Trophoblast cell (in vitro differentiated cells and primary cell): ENCODE measurements at regions not wholly inside any gene's neighbourhood (a gene's known extent, or its start where the extent isn't known, plus 50 kb on each side); places are given as distances from the start of the nearest gene placed in this dataset.

Source experiments
- DNase-seq, 2 donors: peaks; one replicate each; pipeline ENCODE4 v3.0.0-alpha.2; 2016
- H2AFZ ChIP-seq: 2 replicates; pipeline ENCODE4 v1.6.1; 2013; ENCODE audit warnings: low read length, moderate library complexity, mild to moderate bottlenecking; ENCODE audit not compliant: insufficient read depth, poor library complexity
- H2AK5ac ChIP-seq: 2 replicates; pipeline ENCODE4 v1.6.1; 2013; ENCODE audit warnings: mild to moderate bottlenecking, low read length
- H2BK120ac ChIP-seq: 2 replicates; pipeline ENCODE4 v1.6.1; 2013; ENCODE audit warnings: low read length, mild to moderate bottlenecking, moderate library complexity; ENCODE audit not compliant: insufficient read depth, poor library complexity
- H2BK12ac ChIP-seq: 2 replicates; pipeline ENCODE4 v1.6.1; 2013; ENCODE audit warnings: mild to moderate bottlenecking, low read length, moderate library complexity
- H2BK5ac ChIP-seq: 2 replicates; pipeline ENCODE4 v1.6.1; 2013; ENCODE audit warnings: low read length, low read depth, moderate library complexity, mild to moderate bottlenecking; ENCODE audit not compliant: poor library complexity
- H3K14ac ChIP-seq: 2 replicates; pipeline ENCODE4 v1.6.1; 2013; ENCODE audit warnings: mild to moderate bottlenecking, low read length
- H3K18ac ChIP-seq: 2 replicates; pipeline ENCODE4 v1.6.1; 2013; ENCODE audit warnings: mild to moderate bottlenecking, low read length
- H3K23ac ChIP-seq: 2 replicates; pipeline ENCODE4 v1.6.1; 2013; ENCODE audit warnings: low read length
- H3K27ac ChIP-seq: 2 replicates; pipeline ENCODE4 v1.5.1; 2013; ENCODE audit warnings: low read depth, mild to moderate bottlenecking, inconsistent platforms, low read length, moderate library complexity
- H3K27me3 ChIP-seq: 2 replicates; pipeline ENCODE4 v1.6.1; 2013; ENCODE audit warnings: inconsistent platforms, mild to moderate bottlenecking, low read length, moderate library complexity; ENCODE audit not compliant: insufficient read depth
- H3K36me3 ChIP-seq, 2 experiments: 1 replicate in 1 of 2; 2 replicates in 1 of 2; pipeline ENCODE4 v1.6.1; 2013; ENCODE audit warnings: low read length in 2 of 2, mild to moderate bottlenecking in 2 of 2, moderate library complexity in 1 of 2; ENCODE audit not compliant: insufficient read depth in 2 of 2, control insufficient read depth in 1 of 2
- H3K4ac ChIP-seq: 2 replicates; pipeline ENCODE4 v1.6.1; 2013; ENCODE audit warnings: low read depth, mild to moderate bottlenecking, low read length, moderate library complexity
- H3K4me1 ChIP-seq, 2 experiments: 1 replicate in 1 of 2; 2 replicates in 1 of 2; pipeline ENCODE4 v1.6.1; 2013; ENCODE audit warnings: low read length in 2 of 2, mild to moderate bottlenecking in 2 of 2, moderate library complexity in 1 of 2; ENCODE audit not compliant: insufficient read depth in 2 of 2, control insufficient read depth in 1 of 2
- H3K4me2 ChIP-seq: 2 replicates; pipeline ENCODE4 v1.6.1; 2013; ENCODE audit warnings: inconsistent platforms, mild to moderate bottlenecking, low read length, moderate library complexity
- H3K4me3 ChIP-seq: 2 replicates; pipeline ENCODE4 v1.5.1; 2013; ENCODE audit warnings: mild to moderate bottlenecking, low read depth, low read length, inconsistent platforms
- H3K79me1 ChIP-seq: one replicate; pipeline ENCODE4 v1.6.1; 2013; ENCODE audit warnings: low read length
- H3K79me2 ChIP-seq: 2 replicates; pipeline ENCODE4 v1.6.1; 2013; ENCODE audit warnings: low read length, mild to moderate bottlenecking; ENCODE audit not compliant: control insufficient read depth, insufficient read depth, poor library complexity
- H3K9ac ChIP-seq: 2 replicates; pipeline ENCODE4 v1.6.1; 2013; ENCODE audit warnings: mild to moderate bottlenecking, low read length
- H3K9me3 ChIP-seq: 2 replicates; pipeline ENCODE4 v1.6.1; 2013; ENCODE audit warnings: low read depth, mild to moderate bottlenecking, control low read depth, inconsistent platforms, low read length; ENCODE audit not compliant: insufficient read depth
- H4K12ac ChIP-seq: 2 replicates; pipeline ENCODE4 v1.6.1; 2013; ENCODE audit warnings: low read depth, mild to moderate bottlenecking, low read length, moderate library complexity
- H4K8ac ChIP-seq: 2 replicates; pipeline ENCODE4 v1.6.1; 2013; ENCODE audit warnings: low read depth, mild to moderate bottlenecking, low read length, moderate library complexity
- H4K91ac ChIP-seq: one replicate; pipeline ENCODE4 v1.6.1; 2013; ENCODE audit warnings: low read depth, mild to moderate bottlenecking, low read length, moderate library complexity
- WGBS: extraction: QIAGEN DNeasy Blood & Tissue Kit; methylation state at CpG from one replicate; pipeline ENCODE4 v1.1.7; 2013; ENCODE audit warnings: missing lambda C conversion rate; ENCODE audit not compliant: insufficient read length, insufficient coverage; ENCODE audit errors: extremely low coverage; 5-methylcytosine and 5-hydroxymethylcytosine counted together

GRCh38 chr1:30417701-30418046 is 305.7 kb downstream of the MATN1 start:
- Histone ChIP-seq H2AK5ac (no peak overlapping the region), H2BK12ac (no peak overlapping the region), H3K79me2 (no peaks in the 10 kb centered on the region), H3K4me1 (peaks cover 0 to 3% of the 10 kb centered on the region in 2 experiments), H3K4me2 (no peak overlapping the region), H4K91ac (no peak overlapping the region), H3K9ac (no peak overlapping the region), H3K23ac (no peak overlapping the region), H3K36me3 (no peaks in the 10 kb centered on the region), H3K4ac (no peak overlapping the region), H3K18ac (no peak overlapping the region), H4K8ac (no peak overlapping the region), H2BK120ac (no peak overlapping the region), H3K14ac (no peak overlapping the region), H3K9me3 (no peaks in the 10 kb centered on the region), H2BK5ac (no peak overlapping the region), H3K79me1 (no peaks in the 10 kb centered on the region), H4K12ac (no peak overlapping the region), H3K27me3 (no peaks in the 10 kb centered on the region), H3K4me3 (peak overlapping the region; percentile 11), H3K27ac (no peak overlapping the region), H2AFZ (no peak overlapping the region)
- no peak for DNase-seq
- WGBS: no CpG with 5 or more reads among the region's 3 CpGs

- no peak for DNase-seq
- H3K23ac ChIP-seq: no peak overlapping the region
- no peak overlapping the region for H2BK5ac ChIP-seq
- no peak overlapping the region for H3K27ac ChIP-seq
- no peak overlapping the region for H2BK120ac ChIP-seq
- no peak overlapping the region for H2AK5ac ChIP-seq
- H3K4ac ChIP-seq: no peak overlapping the region
- H2BK12ac ChIP-seq: no peak overlapping the region
- H3K18ac ChIP-seq: no peak overlapping the region
- H3K4me1 ChIP-seq: peaks cover 0 to under 1% of the 10 kb centered on the region in 2 experiments
- no peak overlapping the region for H4K8ac ChIP-seq
- no peak overlapping the region for H3K4me2 ChIP-seq
- no peak overlapping the region for H4K91ac ChIP-seq
- H3K14ac ChIP-seq: no peak overlapping the region
- H2AFZ ChIP-seq: no peak overlapping the region
- H3K9ac ChIP-seq: no peak overlapping the region
- WGBS: no CpG with 5 or more reads among the region's 11 CpGs
- no peaks in the 10 kb centered on the region for H3K9me3 ChIP-seq
- no peaks in the 10 kb centered on the region for H3K79me2 ChIP-seq
- H3K4me3 ChIP-seq: no peak overlapping the region
- no peaks in the 10 kb centered on the region for H3K79me1 ChIP-seq
- H3K36me3 ChIP-seq: no peaks in the 10 kb centered on the region
- H3K27me3 ChIP-seq: no peaks in the 10 kb centered on the region
- H4K12ac ChIP-seq: no peak overlapping the region
Observed at GRCh38 chr1:30417001-30417700, 306.2 kb downstream of the MATN1 start.

- Histone ChIP-seq H3K36me3 (no peaks in the 10 kb centered on the region), H2AFZ (no peak overlapping the region), H3K4me3 (no peak overlapping the region), H3K23ac (no peak overlapping the region), H3K79me1 (no peaks in the 10 kb centered on the region), H3K14ac (no peak overlapping the region), H3K4me1 (no peaks in the 10 kb centered on the region), H2BK5ac (no peak overlapping the region), H3K9ac (no peak overlapping the region), H4K91ac (no peak overlapping the region), H3K18ac (no peak overlapping the region), H3K27ac (no peak overlapping the region), H3K4me2 (no peak overlapping the region), H2AK5ac (no peak overlapping the region), H3K79me2 (no peaks in the 10 kb centered on the region), H3K27me3 (no peaks in the 10 kb centered on the region), H3K9me3 (no peaks in the 10 kb centered on the region), H4K12ac (no peak overlapping the region), H2BK120ac (no peak overlapping the region), H4K8ac (no peak overlapping the region), H3K4ac (no peak overlapping the region), H2BK12ac (no peak overlapping the region)
- WGBS: no CpG with 5 or more reads among the region's 6 CpGs
- no peak for DNase-seq
Observed at GRCh38 chr1:30416221-30416820, 307.1 kb downstream of the MATN1 start.

GRCh38 chr1:30415171-30415940 is 308.0 kb downstream of the MATN1 start:
- no peak overlapping the region for H3K23ac ChIP-seq
- H4K91ac ChIP-seq: no peak overlapping the region
- no CpG with 5 or more reads among the region's 7 CpGs for WGBS
- H3K27ac ChIP-seq: no peak overlapping the region
- DNase-seq: no peak
- H3K79me1 ChIP-seq: no peaks in the 10 kb centered on the region
- no peak overlapping the region for H2AK5ac ChIP-seq
- no peak overlapping the region for H2BK12ac ChIP-seq
- H3K27me3 ChIP-seq: no peaks in the 10 kb centered on the region
- no peak overlapping the region for H2BK120ac ChIP-seq
- H3K14ac ChIP-seq: no peak overlapping the region
- H3K9me3 ChIP-seq: no peaks in the 10 kb centered on the region
- no peak overlapping the region for H4K12ac ChIP-seq
- no peaks in the 10 kb centered on the region for H3K36me3 ChIP-seq
- no peaks in the 10 kb centered on the region for H3K79me2 ChIP-seq
- no peak overlapping the region for H3K9ac ChIP-seq
- H3K4me3 ChIP-seq: no peak overlapping the region
- H2BK5ac ChIP-seq: no peak overlapping the region
- H2AFZ ChIP-seq: no peak overlapping the region
- no peak overlapping the region for H3K18ac ChIP-seq
- H4K8ac ChIP-seq: no peak overlapping the region
- no peak overlapping the region for H3K4me2 ChIP-seq
- no peak overlapping the region for H3K4ac ChIP-seq
- H3K4me1 ChIP-seq: no peaks in the 10 kb centered on the region
